Keratinocyte (primary cell): ENCODE measurements at regions not wholly inside any gene's neighbourhood (a gene's known extent, or its start where the extent isn't known, plus 50 kb on each side); places are given as distances from the start of the nearest gene placed in this dataset.

Experiments
- DNase-seq: peaks from one replicate; pipeline ENCODE4 v3.0.0-alpha.2; 2011; ENCODE audit warnings: low read depth, missing footprints, low spot score
- FAIRE-seq: peaks from 2 replicates; lab custom pipeline; 2011; peaks lifted over from hg19 to GRCh38; lab: Jason Lieb, UNC
- H2AFZ ChIP-seq: 2 replicates; pipeline ENCODE4 v1.6.0; 2012; ENCODE audit warnings: low read length, control low read depth, inconsistent platforms; ENCODE audit not compliant: control insufficient read depth
- H3K27ac ChIP-seq: 2 replicates; pipeline ENCODE4 v1.5.1; 2011; ENCODE audit warnings: low read length; ENCODE audit not compliant: control insufficient read depth, insufficient read depth
- H3K27me3 ChIP-seq: 3 replicates; pipeline ENCODE4 v1.6.0; 2011; ENCODE audit warnings: low read length; ENCODE audit not compliant: control insufficient read depth, insufficient read depth; ENCODE audit errors: extremely low read depth
- H3K36me3 ChIP-seq, 2 experiments: 2 replicates in 1 of 2; 3 replicates in 1 of 2; pipeline ENCODE4 v1.5.1; 2011; ENCODE audit warnings: low read length in 2 of 2, mild to moderate bottlenecking in 1 of 2; ENCODE audit not compliant: control insufficient read depth in 2 of 2, insufficient read depth in 2 of 2; ENCODE audit errors: extremely low read depth in 1 of 2
- H3K4me1 ChIP-seq: 3 replicates; pipeline ENCODE4 v1.5.1; 2011; ENCODE audit warnings: low read length; ENCODE audit not compliant: control insufficient read depth, insufficient read depth; ENCODE audit errors: extremely low read depth
- H3K4me2 ChIP-seq: 3 replicates; pipeline ENCODE4 v1.6.0; 2011; ENCODE audit warnings: low read depth, low read length; ENCODE audit not compliant: control insufficient read depth, insufficient read depth; ENCODE audit errors: extremely low read depth
- H3K4me3 ChIP-seq, 3 experiments: fragments of 200-600 bp in 1 of 3; sonication (generic) in 1 of 3; 2 replicates in 2 of 3; 3 replicates in 1 of 3; pipeline ENCODE4 v1.5.1; 2011 to 2016; ENCODE audit warnings: low read length in 3 of 3, mild to moderate bottlenecking in 3 of 3, control low read depth in 2 of 3, inconsistent platforms in 1 of 3, low read depth in 1 of 3, mixed read lengths in 1 of 3, mixed run types in 1 of 3, moderate library complexity in 1 of 3; ENCODE audit not compliant: control insufficient read depth in 2 of 3, insufficient read depth in 2 of 3; ENCODE audit errors: extremely low read depth in 1 of 3
- H3K79me2 ChIP-seq: 2 replicates; pipeline ENCODE4 v1.6.0; 2012; ENCODE audit warnings: low read length; ENCODE audit not compliant: control insufficient read depth, insufficient read depth
- H3K9ac ChIP-seq: 3 replicates; pipeline ENCODE4 v1.6.0; 2011; ENCODE audit warnings: low read length; ENCODE audit not compliant: control insufficient read depth, insufficient read depth; ENCODE audit errors: extremely low read depth
- H3K9me1 ChIP-seq: 3 replicates; pipeline ENCODE4 v1.6.0; 2011; ENCODE audit warnings: low read length; ENCODE audit not compliant: control insufficient read depth, insufficient read depth; ENCODE audit errors: extremely low read depth
- H3K9me3 ChIP-seq: 2 replicates; pipeline ENCODE4 v1.5.1; 2012; ENCODE audit warnings: low read depth, low read length; ENCODE audit not compliant: control insufficient read depth
- H4K20me1 ChIP-seq: 3 replicates; pipeline ENCODE4 v1.6.0; 2011; ENCODE audit warnings: low read length; ENCODE audit not compliant: control insufficient read depth, insufficient read depth; ENCODE audit errors: extremely low read depth
- CTCF ChIP-seq, 3 experiments: IDR thresholded peaks in 1 of 3; conservative IDR thresholded peaks in 1 of 3; optimal IDR thresholded peaks in 1 of 3; 2 replicates in 2 of 3; 3 replicates in 1 of 3; pipeline versions ENCODE3 to v1.5.1; 2011; ENCODE audit warnings: low read length in 3 of 3, mild to moderate bottlenecking in 3 of 3, moderate library complexity in 2 of 3, control low read depth in 1 of 3, inconsistent platforms in 1 of 3; ENCODE audit not compliant: insufficient read depth in 2 of 3; ENCODE audit errors: extremely low read depth in 1 of 3
- EZH2 ChIP-seq: IDR thresholded peaks from one replicate; pipeline ENCODE4 v1.6.1; 2012; ENCODE audit warnings: inconsistent platforms, mild to moderate bottlenecking, low read length, moderate library complexity
- dilution Hi-C: fragments of 300-500 bp; cut with MboI; formaldehyde crosslinking; loops from one replicate; pipeline ENCODE4 v1.7.0; 2020; ENCODE audit warnings: low sequenced_read_pairs; ENCODE audit not compliant: extremely low pct_ligation_motif_present

GRCh38 chr1:81618376-81618775, 182.4 kb upstream of the ADGRL2 start:
- H3K9ac ChIP-seq: no peak overlapping the region
- dilution Hi-C loops: no loop called here
- H3K27me3 ChIP-seq: no peaks in the 10 kb centered on the region
- H2AFZ ChIP-seq: no peak overlapping the region
- H3K36me3 ChIP-seq: no peaks in the 10 kb centered on the region
- no peaks in the 10 kb centered on the region for H3K4me1 ChIP-seq
- DNase-seq (no peak), FAIRE-seq (no peak)
- no peak overlapping the region for H3K27ac ChIP-seq
- no peak for TF ChIP-seq CTCF (optimal IDR thresholded peaks at IDR 0.05 in 1 of 3, IDR thresholded peaks at IDR 0.05 in 1 of 3, conservative IDR thresholded peaks at IDR 0.05 in 1 of 3; ENCODE audit: extremely low read depth in 1 of 3, insufficient read depth in 2 of 3, low read length in 3 of 3)
- TF ChIP-seq EZH2: no peak
- H4K20me1 ChIP-seq: no peaks in the 10 kb centered on the region
- H3K4me3 ChIP-seq: no peak overlapping the region
- H3K4me2 ChIP-seq: no peak overlapping the region
- no peaks in the 10 kb centered on the region for H3K9me1 ChIP-seq
- no peaks in the 10 kb centered on the region for H3K79me2 ChIP-seq
- H3K9me3 ChIP-seq: no peaks in the 10 kb centered on the region

- no peak overlapping the region for H3K27ac ChIP-seq
- no peaks in the 10 kb centered on the region for H3K79me2 ChIP-seq
- dilution Hi-C loops: no loop called here
- H3K27me3 ChIP-seq: no peaks in the 10 kb centered on the region
- DNase-seq (no peak), FAIRE-seq (no peak)
- no peak overlapping the region for H3K9ac ChIP-seq
- no peaks in the 10 kb centered on the region for H4K20me1 ChIP-seq
- H3K9me1 ChIP-seq: no peaks in the 10 kb centered on the region
- H3K4me1 ChIP-seq: no peaks in the 10 kb centered on the region
- no peaks in the 10 kb centered on the region for H3K9me3 ChIP-seq
- no peaks in the 10 kb centered on the region for H3K36me3 ChIP-seq
- no peak overlapping the region for H3K4me2 ChIP-seq
- H3K4me3 ChIP-seq: no peak overlapping the region
- TF ChIP-seq EZH2 (no peak), CTCF (optimal IDR thresholded peaks at IDR 0.05 in 1 of 3, IDR thresholded peaks at IDR 0.05 in 1 of 3, conservative IDR thresholded peaks at IDR 0.05 in 1 of 3; ENCODE audit: extremely low read depth in 1 of 3, insufficient read depth in 2 of 3, low read length in 3 of 3) (no peak)
- no peak overlapping the region for H2AFZ ChIP-seq
Observed at GRCh38 chr1:81617308-81617967, 183.3 kb upstream of the ADGRL2 start.
